ENCODE measurements at regions not wholly inside any gene's neighbourhood (a gene's known extent, or its start where the extent isn't known, plus 50 kb on each side); places are given as distances from the start of the nearest gene placed in this dataset.

- Mint-ChIP-seq H3K4me1 (peaks cover 6% of the 10 kb centered on the region), H3K27me3 (ENCODE audit: low read depth) (no peaks in the 10 kb centered on the region), H3K4me3 (no peak overlapping the region), H3K9me3 (peaks cover 20% of the 10 kb centered on the region), H3K27ac (no peak overlapping the region), H3K36me3 (peaks cover 13% of the 10 kb centered on the region)
- ChIA-PET CTCF (no interaction called here), POLR2A (no interaction called here)
- ATAC-seq = no peak
- DNase-seq (ENCODE audit: low spot score) = no peak
- TF ChIP-seq HMGXB4 (CRISPR knock-in tag; IDR thresholded peaks at IDR 0.05) (no peak), USF1 (CRISPR knock-in tag; IDR thresholded peaks at IDR 0.05) (no peak), CREB1 (CRISPR knock-in tag; IDR thresholded peaks at IDR 0.05) (no peak), E2F1 (CRISPR knock-in tag; IDR thresholded peaks at IDR 0.05) (no peak), ERG (CRISPR knock-in tag; IDR thresholded peaks at IDR 0.05) (no peak), NR3C1 (CRISPR knock-in tag; conservative IDR thresholded peaks at IDR 0.05; ENCODE audit: low read depth) (no peak), ZNF512 (CRISPR knock-in tag; IDR thresholded peaks at IDR 0.05; ENCODE audit: borderline replicate concordance) (no peak), MLX (CRISPR knock-in tag; IDR thresholded peaks at IDR 0.05) (no peak), ATF3 (CRISPR knock-in tag; conservative IDR thresholded peaks at IDR 0.05) (no peak), ZNF138 (CRISPR knock-in tag; conservative IDR thresholded peaks at IDR 0.05) (no peak)
Observed at GRCh38 chr6:115071962-115072361, 729.1 kb upstream of the HS3ST5 start.

- no peaks in the 10 kb centered on the region for H3K27me3 Mint-ChIP-seq (ENCODE audit: low read depth)
- CTCF ChIA-PET = no interaction called here
- peaks cover 20% of the 10 kb centered on the region for H3K9me3 Mint-ChIP-seq
- peaks cover 6% of the 10 kb centered on the region for H3K4me1 Mint-ChIP-seq
- H3K4me3 Mint-ChIP-seq = no peak overlapping the region
- H3K36me3 Mint-ChIP-seq = peaks cover 13% of the 10 kb centered on the region
- no peak for TF ChIP-seq EMX1 (CRISPR knock-in tag; IDR thresholded peaks at IDR 0.05)
- no peak for TF ChIP-seq SMAD4 (CRISPR knock-in tag; IDR thresholded peaks at IDR 0.05)
- no peak for TF ChIP-seq ZSCAN18 (CRISPR knock-in tag; IDR thresholded peaks at IDR 0.05)
- no peak for TF ChIP-seq ZBTB21 (CRISPR knock-in tag; IDR thresholded peaks at IDR 0.05; ENCODE audit: borderline replicate concordance)
- TF ChIP-seq USF1 (CRISPR knock-in tag; IDR thresholded peaks at IDR 0.05) = no peak
- POLR2A ChIA-PET = no interaction called here
- ATAC-seq (no peak), DNase-seq (ENCODE audit: low spot score) (no peak)
- H3K27ac Mint-ChIP-seq = no peak overlapping the region
Observed at GRCh38 chr6:115067690-115068447, 725.0 kb upstream of the HS3ST5 start.
